ENCODE measurements at regions not wholly inside any gene's neighbourhood (a gene's known extent, or its start where the extent isn't known, plus 50 kb on each side); places are given as distances from the start of the nearest gene placed in this dataset.

DNA sequence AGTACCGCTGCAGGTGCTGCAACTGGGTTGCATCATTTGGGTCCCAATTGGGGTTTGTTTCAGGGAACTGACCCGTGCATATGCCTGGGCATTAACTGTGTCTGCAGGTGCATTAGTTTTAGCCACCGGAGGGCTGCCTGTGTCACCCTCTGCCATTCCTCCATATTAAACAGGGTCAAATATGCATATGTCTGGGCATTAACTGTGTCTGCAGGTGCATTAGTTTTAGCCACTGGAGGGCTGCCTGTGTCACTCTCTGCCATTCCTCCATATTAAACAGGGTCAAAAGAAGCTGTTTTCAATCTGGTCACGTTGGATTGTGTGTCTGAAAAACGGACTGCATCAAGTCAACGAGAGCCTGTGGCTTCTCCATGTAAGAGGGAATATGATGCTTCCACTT is 1317.0 kb downstream of the TMEM121 start:
- H3K27ac ChIP-seq, result no peak overlapping the region
- ChIA-PET POLR2A (ENCODE audit: low non-redundant PET) (no interaction called here), CTCF (interaction anchor here (0.7 to 1.2 kb wide), 2 partner anchors 13 to 398 kb away, joined by 3 to 5 read pairs; no protein-coding TSS in a partner anchor)
- TF ChIP-seq CTCF (conservative IDR thresholded peaks at IDR 0.05; ENCODE audit: low read depth), result no peak
- DNase-seq (ENCODE audit: low spot score), result no peak

DNA sequence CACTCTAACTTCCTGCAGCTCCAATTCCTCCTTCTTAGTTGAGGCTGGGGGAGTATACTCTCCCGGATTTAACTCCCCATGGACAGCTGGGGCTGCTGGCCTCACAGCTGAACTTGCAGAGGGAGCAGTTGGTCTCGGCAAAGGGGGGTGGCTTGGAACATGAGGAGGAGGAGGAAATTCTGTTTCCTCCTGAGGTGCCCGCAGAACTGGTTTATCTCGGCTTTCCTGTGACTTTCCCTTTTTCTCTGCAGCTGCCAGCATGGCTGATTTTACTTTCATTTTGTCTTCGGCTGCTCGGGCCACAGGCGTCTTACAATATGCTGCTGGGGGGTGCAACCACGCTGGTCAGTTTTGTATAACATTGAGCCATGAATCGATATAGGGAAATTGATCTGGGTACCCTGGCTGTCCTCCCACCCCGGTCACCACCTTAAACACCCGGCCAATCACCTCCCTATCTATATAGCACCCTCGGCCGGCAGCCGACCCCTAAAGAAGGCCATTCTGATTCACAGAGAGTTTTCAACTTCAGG is 1317.6 kb downstream of the TMEM121 start:
- CTCF ChIA-PET, result interaction anchor here (0.6 to 1.2 kb wide), 3 partner anchors 14 to 916 kb away, joined by 3 to 5 read pairs (median 4); no protein-coding TSS in a partner anchor
- no peak overlapping the region for H3K27ac ChIP-seq
- TF ChIP-seq CTCF (conservative IDR thresholded peaks at IDR 0.05; ENCODE audit: low read depth), result no peak
- POLR2A ChIA-PET (ENCODE audit: low non-redundant PET), result no interaction called here
- DNase-seq (ENCODE audit: low spot score), result no peak

GRCh38 chr14:106844608-106845285 is 1318.4 kb downstream of the TMEM121 start:
- POLR2A ChIA-PET (ENCODE audit: low non-redundant PET), result no interaction called here
- TF ChIP-seq CTCF (conservative IDR thresholded peaks at IDR 0.05; ENCODE audit: low read depth), result no peak
- H3K27ac ChIP-seq, result no peak overlapping the region
- no peak for DNase-seq (ENCODE audit: low spot score)
- CTCF ChIA-PET, result interaction anchor here (0.6 to 1.2 kb wide), 3 partner anchors 13 to 917 kb away, joined by 4 to 5 read pairs (median 4); no protein-coding TSS in a partner anchor

DNA sequence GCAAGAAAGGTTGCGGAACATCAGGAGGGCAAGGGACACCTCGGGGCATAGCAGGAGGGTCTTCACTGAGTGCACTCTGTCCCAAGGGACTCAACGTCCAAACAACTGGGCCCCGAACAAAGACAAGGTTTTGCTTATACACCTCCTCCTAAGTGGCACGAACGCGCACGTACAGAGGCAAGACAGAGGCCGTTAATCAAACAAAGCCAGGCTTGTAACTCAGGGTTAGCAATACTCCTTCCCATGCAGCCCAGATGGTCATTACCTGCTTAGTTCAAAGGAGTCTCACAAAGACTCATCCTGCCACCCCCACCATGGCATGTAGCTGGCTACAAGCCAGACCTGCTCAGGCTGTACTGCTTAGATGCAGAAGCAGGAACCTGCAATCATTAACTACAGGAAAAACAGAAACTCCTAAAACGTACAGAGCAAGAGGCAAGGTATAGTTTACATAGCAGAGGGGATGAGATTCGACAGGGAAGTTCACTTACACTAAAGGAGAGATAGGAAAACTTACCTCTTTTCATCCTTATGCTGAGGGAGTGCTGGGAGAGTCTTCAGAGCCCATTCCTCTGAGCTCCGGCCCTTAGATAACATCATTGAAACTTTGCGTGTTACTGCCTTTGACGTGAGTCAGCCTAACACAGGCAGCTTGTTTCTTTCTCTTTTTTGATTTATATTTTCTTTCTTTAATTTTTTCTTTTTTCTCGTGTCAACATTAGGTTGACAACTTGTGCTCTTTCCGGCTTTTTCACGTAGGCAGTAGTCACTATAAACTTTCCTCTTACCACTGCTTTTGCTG is 1319.1 kb downstream of the TMEM121 start:
- ChIA-PET POLR2A (ENCODE audit: low non-redundant PET) (no interaction called here), CTCF (interaction anchor here (0.6 to 0.9 kb wide), 2 partner anchors 14 to 15 kb away, joined by 3 to 4 read pairs; no protein-coding TSS in a partner anchor)
- DNase-seq (ENCODE audit: low spot score), result peak; percentile 55
- no peak overlapping the region for H3K27ac ChIP-seq
- no peak for TF ChIP-seq CTCF (conservative IDR thresholded peaks at IDR 0.05; ENCODE audit: low read depth)

GRCh38 chr14:106846218-106846617 is 1319.8 kb downstream of the TMEM121 start:
- DNase-seq (ENCODE audit: low spot score), result no peak
- ChIA-PET POLR2A (ENCODE audit: low non-redundant PET) (no interaction called here), CTCF (interaction anchor here (0.9 kb wide), 1 partner anchor 15 kb away, joined by 3 read pairs; no protein-coding TSS in a partner anchor)
- H3K27ac ChIP-seq, result no peak overlapping the region
- TF ChIP-seq CTCF (conservative IDR thresholded peaks at IDR 0.05; ENCODE audit: low read depth), result no peak

DNA sequence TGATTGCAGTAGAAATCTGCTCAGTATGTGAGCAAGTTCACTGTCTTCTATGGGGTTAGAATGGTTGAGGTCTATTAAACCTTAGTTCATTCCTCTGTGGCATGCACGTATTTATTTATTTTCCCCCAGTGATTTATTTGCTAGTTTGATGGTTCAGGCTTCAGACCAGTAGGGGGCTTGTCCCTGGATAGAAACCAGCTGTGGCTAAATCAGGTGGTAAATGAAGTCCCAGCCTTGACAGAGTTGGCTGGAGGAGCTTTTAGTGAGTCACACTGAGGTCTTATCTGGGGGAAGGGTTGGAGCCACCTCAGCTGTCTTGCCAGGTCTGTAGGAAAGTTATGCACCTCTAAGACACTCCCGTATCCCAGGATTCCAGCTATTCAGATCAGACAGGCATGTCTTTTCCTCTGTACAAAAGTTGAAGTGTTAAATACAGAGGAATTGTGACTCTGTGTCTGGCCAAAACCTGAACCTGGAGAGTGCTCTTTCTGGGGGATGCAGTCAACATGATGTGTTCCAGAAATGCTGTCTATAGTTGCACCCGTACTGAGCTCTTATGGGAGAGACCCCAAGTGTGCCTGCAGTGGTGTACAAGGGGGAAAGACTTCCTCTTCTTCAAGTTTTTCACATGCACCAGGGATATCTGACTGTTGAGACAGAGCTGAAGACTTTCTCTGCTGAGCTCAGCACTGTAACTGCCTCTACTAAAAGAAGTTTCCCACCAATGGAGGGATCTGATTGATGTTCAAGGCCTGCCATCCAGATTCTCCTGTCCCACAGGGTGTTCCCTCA is 1322.1 kb downstream of the TMEM121 start:
- CTCF ChIA-PET, result interaction anchor here (0.6 kb wide), 2 partner anchors 15 to 24 kb away, joined by 3 to 4 read pairs; no protein-coding TSS in a partner anchor
- POLR2A ChIA-PET (ENCODE audit: low non-redundant PET), result no interaction called here
- H3K27ac ChIP-seq, result no peak overlapping the region
- no peak for TF ChIP-seq CTCF (conservative IDR thresholded peaks at IDR 0.05; ENCODE audit: low read depth)
- DNase-seq (ENCODE audit: low spot score), result peak; percentile 27
